ENCODE measurements at regions not wholly inside any gene's neighbourhood (a gene's known extent, or its start where the extent isn't known, plus 50 kb on each side); places are given as distances from the start of the nearest gene placed in this dataset.

- DNase-seq (ENCODE audit: low spot score): no peak
These were observed 162.6 kb upstream of the E2F8 start for GRCh38 chr11:19403196-19403895.

- no peak for DNase-seq (ENCODE audit: low spot score)
These were observed 159.6 kb upstream of the E2F8 start for GRCh38 chr11:19400296-19400695.

GRCh38 chr11:19398772-19399527 lies 158.2 kb upstream of the E2F8 start:
- peak; percentile 54 for DNase-seq (ENCODE audit: low spot score)

- no peak for DNase-seq (ENCODE audit: low spot score)
These were observed 157.5 kb upstream of the E2F8 start for GRCh38 chr11:19398273-19398672.

- DNase-seq (ENCODE audit: low spot score): no peak
These were observed 154.3 kb upstream of the E2F8 start for GRCh38 chr11:19395050-19395449.

GRCh38 chr11:19394525-19395016 lies 153.8 kb upstream of the E2F8 start:
- no peak for DNase-seq (ENCODE audit: low spot score)

- DNase-seq (ENCODE audit: low spot score): peak; percentile 23
These were observed 153.2 kb upstream of the E2F8 start for GRCh38 chr11:19393941-19394340.

- DNase-seq (ENCODE audit: low spot score): no peak
These were observed 152.2 kb upstream of the E2F8 start for GRCh38 chr11:19392847-19393518.

GRCh38 chr11:19392321-19392720 lies 151.6 kb upstream of the E2F8 start:
- DNase-seq (ENCODE audit: low spot score): no peak

- DNase-seq (ENCODE audit: low spot score): no peak
These were observed 150.9 kb upstream of the E2F8 start for GRCh38 chr11:19391652-19392051.

- DNase-seq (ENCODE audit: low spot score): no peak
These were observed 150.3 kb upstream of the E2F8 start for GRCh38 chr11:19391026-19391425.

GRCh38 chr11:19389787-19390303 lies 149.1 kb upstream of the E2F8 start:
- DNase-seq (ENCODE audit: low spot score): peak; percentile 15

- no peak for DNase-seq (ENCODE audit: low spot score)
These were observed 141.4 kb upstream of the E2F8 start for GRCh38 chr11:19382131-19382611.

GRCh38 chr11:19380375-19380774 lies 139.6 kb upstream of the E2F8 start:
- peak; percentile 58 for DNase-seq (ENCODE audit: low spot score)

- no peak for DNase-seq (ENCODE audit: low spot score)
These were observed 138.7 kb upstream of the E2F8 start for GRCh38 chr11:19379465-19379864.

GRCh38 chr11:19378814-19379213 lies 138.1 kb upstream of the E2F8 start:
- no peak for DNase-seq (ENCODE audit: low spot score)

GRCh38 chr11:19377881-19378280 lies 137.1 kb upstream of the E2F8 start:
- DNase-seq (ENCODE audit: low spot score): no peak

GRCh38 chr11:19375440-19375839 lies 134.7 kb upstream of the E2F8 start:
- no peak for DNase-seq (ENCODE audit: low spot score)

- peak; percentile 76 for DNase-seq (ENCODE audit: low spot score)
These were observed 133.4 kb upstream of the E2F8 start for GRCh38 chr11:19374151-19374569.

GRCh38 chr11:19372381-19372780 lies 131.6 kb upstream of the E2F8 start:
- no peak for DNase-seq (ENCODE audit: low spot score)

GRCh38 chr11:19370100-19370861 lies 129.5 kb upstream of the E2F8 start:
- no peak for DNase-seq (ENCODE audit: low spot score)

All from AG08396 (cell line).